Fibroblast of skin of scalp (primary cell): ENCODE measurements at regions not wholly inside any gene's neighbourhood (a gene's known extent, or its start where the extent isn't known, plus 50 kb on each side); places are given as distances from the start of the nearest gene placed in this dataset.

Experiments used
- DNase-seq: peaks from one replicate; pipeline ENCODE4 v3.0.0-alpha.2; 2013

- DNase-seq, result peak; percentile 1
Measured at GRCh38 chrX:110852180-110852579, 56.6 kb upstream of the CHRDL1 start.

- no peak for DNase-seq
Measured at GRCh38 chrX:110851780-110852179, 56.2 kb upstream of the CHRDL1 start.

DNA sequence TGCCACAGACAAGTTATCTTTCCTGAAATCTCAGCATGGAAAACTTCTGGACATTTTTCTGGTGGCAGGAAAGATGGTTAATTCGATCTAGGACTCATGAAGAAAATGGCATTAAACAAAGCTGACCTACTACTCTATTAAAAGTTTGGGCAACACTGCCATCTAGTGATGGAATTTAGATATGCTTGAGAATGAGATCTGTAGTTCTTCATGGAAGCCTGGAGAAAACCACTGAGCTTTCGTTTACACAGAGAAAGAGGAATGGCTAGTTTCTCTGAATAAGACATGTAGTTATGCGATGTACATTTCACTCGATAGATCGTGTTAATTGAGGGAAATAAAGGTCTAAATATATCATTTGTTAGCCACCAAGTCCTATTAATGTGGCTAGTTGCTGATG, 51.7 kb upstream of the CHRDL1 start:
- peak; percentile 58 for DNase-seq

DNA sequence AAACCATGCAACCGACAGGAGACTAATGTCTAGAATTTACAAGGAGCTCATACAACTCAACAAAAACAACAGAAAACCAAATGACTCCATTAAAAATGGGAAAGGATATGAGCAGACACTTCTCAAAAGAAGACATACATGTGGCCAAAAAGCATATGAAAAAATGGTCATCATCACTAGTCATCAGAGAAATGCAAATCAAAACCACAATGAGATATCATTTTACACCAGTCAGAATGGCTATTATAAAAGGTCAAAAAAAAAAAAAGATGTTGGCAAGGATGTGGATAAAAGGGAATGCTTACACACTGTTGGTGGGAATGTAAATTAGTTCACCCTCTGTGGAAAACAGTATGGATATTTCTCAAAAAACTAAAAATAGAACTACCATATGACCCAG, 50.5 kb upstream of the CHRDL1 start:
- peak; percentile 26 for DNase-seq
